RWPE1 (cell line): ENCODE measurements at regions not wholly inside any gene's neighbourhood (a gene's known extent, or its start where the extent isn't known, plus 50 kb on each side); places are given as distances from the start of the nearest gene placed in this dataset.

ENCODE experiments used
- CTCF ChIA-PET: fragments of 350-600 bp; sonication (Branson Sonifier 250); formaldehyde crosslinking; extraction: SDS; loops from one replicate; lab custom pipeline; 2021; lab: Yijun Ruan, JAX
- POLR2A ChIA-PET: fragments of 400-600 bp; formaldehyde crosslinking; extraction: SDS; loops from one replicate; lab custom pipeline; 2020; ENCODE audit warnings: antibody characterized with exemption; ENCODE audit not compliant: low non-redundant PET; lab: Yijun Ruan, JAX
- DNase-seq: peaks from one replicate; pipeline ENCODE4 v3.0.0; 2012; ENCODE audit warnings: low spot score
- H3K27ac ChIP-seq: fragments of 450-650 bp; 2 replicates; pipeline ENCODE4 v1.5.1; 2017
- CTCF ChIP-seq: fragments of 450-650 bp; conservative IDR thresholded peaks from 2 replicates; pipeline ENCODE4 v1.5.1; 2017; ENCODE audit warnings: low read depth, mild to moderate bottlenecking

DNA sequence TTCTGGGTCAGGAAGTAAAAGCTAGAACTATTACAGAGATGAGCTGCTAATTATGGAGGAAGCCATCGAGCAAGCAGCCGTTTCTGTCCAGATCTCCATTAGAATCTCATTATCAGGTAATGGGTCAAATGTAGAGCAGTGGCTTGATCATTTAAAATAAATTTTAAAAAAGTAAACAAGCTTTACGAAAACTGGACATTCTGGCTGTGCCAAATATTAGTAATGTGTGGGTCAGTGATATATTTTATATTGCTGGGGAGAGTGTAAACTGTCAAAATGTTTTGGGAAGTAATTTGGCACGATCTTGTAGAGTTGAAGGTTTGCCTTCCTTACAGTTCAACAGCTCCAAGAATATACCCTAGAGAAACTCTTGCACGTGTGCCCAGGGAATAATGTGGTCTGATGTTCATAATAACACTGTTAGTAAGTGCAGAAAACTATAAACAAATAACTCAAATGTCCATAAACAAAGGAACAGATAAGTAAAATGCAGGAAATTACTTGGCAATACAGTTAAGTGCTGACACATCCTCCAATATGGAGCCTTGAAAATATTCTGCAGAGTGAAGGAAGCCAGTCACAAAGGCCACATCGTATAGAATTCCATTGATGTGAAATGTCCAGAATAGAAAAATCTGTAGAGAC, 127.2 kb upstream of the UBL3 start:
- TF ChIP-seq CTCF, result no peak
- ChIA-PET CTCF (no interaction called here), POLR2A (no interaction called here)
- no peak overlapping the region for H3K27ac ChIP-seq
- DNase-seq, result no peak

- POLR2A ChIA-PET, result no interaction called here
- CTCF ChIA-PET, result no interaction called here
- H3K27ac ChIP-seq, result no peak overlapping the region
- DNase-seq, result no peak
- TF ChIP-seq CTCF, result no peak
These were observed 126.1 kb upstream of the UBL3 start for GRCh38 chr13:29976535-29976934.

DNA sequence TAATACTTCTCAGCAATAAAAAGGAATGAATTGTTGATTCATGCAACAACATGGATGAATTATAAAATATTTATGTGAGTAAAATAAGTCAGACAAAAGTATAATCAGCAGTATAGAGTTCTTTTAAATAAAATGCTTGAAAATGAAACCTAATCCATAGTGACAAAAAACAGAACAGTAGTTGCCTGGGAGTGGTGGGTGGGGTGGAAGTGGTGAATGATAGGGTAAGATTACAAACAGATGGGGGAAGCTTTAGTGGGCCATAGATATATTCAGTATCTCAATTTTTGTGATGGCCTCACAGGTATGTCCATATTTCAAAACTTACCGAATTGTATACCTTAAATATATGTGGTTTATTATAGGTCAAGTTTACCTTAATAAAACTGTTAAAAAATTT, 124.9 kb upstream of the UBL3 start:
- TF ChIP-seq CTCF, result no peak
- CTCF ChIA-PET, result no interaction called here
- DNase-seq, result no peak
- POLR2A ChIA-PET, result no interaction called here
- no peak overlapping the region for H3K27ac ChIP-seq

GRCh38 chr13:29969286-29969685, 118.9 kb upstream of the UBL3 start:
- no peak for TF ChIP-seq CTCF
- no peak overlapping the region for H3K27ac ChIP-seq
- ChIA-PET POLR2A (no interaction called here), CTCF (interaction anchor here (0.6 to 0.7 kb wide), 2 partner anchors 246 to 270 kb away, joined by 3 read pairs; no protein-coding TSS in a partner anchor)
- DNase-seq, result no peak

GRCh38 chr13:29964181-29964845, 113.9 kb upstream of the UBL3 start:
- POLR2A ChIA-PET, result no interaction called here
- no peak for TF ChIP-seq CTCF
- CTCF ChIA-PET, result interaction anchor here (0.7 kb wide), 1 partner anchor 11 kb away, joined by 3 read pairs; no protein-coding TSS in a partner anchor
- H3K27ac ChIP-seq, result no peak overlapping the region
- DNase-seq, result no peak

DNA sequence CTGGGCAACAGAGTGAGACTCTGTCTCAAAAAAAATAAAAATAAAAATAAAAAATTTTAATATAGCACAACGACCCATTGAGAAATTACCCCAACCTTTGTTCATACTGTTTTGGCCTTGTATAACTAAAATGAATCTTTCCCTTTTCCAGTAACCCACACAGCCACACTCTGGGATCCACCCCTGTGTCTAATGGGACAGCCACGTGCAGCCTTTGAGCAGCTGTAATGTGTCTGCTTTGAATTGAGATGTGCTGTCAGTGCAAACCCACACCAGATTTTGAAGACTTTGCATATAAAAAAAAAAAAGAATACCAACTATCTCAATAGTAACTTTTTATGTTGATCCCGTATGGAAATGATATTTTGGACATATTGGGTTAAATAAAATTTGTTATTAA, 112.7 kb upstream of the UBL3 start:
- no peak for TF ChIP-seq CTCF
- no peak for DNase-seq
- no peak overlapping the region for H3K27ac ChIP-seq
- CTCF ChIA-PET, result interaction anchor here (0.6 kb wide), 2 partner anchors 44 to 671 kb away, joined by 3 to 5 read pairs; no protein-coding TSS in a partner anchor
- POLR2A ChIA-PET, result no interaction called here
